Effector memory CD4-positive, alpha-beta T cell (primary cell): ENCODE measurements at regions not wholly inside any gene's neighbourhood (a gene's known extent, or its start where the extent isn't known, plus 50 kb on each side); places are given as distances from the start of the nearest gene placed in this dataset.
"Not testable (repeated sequence)": the region's sequence is repeated elsewhere in the genome, so short reads cannot be mapped to it uniquely, and the experiment has no call there.

Experiments
- DNase-seq, 3 donors: peaks; one replicate each; pipeline ENCODE4 v3.0.0-alpha.2; 2020
- H3K27ac ChIP-seq: 2 replicates; pipeline ENCODE4 v1.7.0; 2013; ENCODE audit warnings: mild to moderate bottlenecking, low read length, moderate library complexity; ENCODE audit not compliant: insufficient read depth, poor library complexity, severe bottlenecking
- H3K27me3 ChIP-seq: replicated peaks from 2 replicates; pipeline ENCODE4 v1.7.0; 2013; ENCODE audit warnings: mild to moderate bottlenecking, low read length; ENCODE audit not compliant: insufficient read depth, control insufficient read depth, poor library complexity, severe bottlenecking
- H3K36me3 ChIP-seq: 2 replicates; pipeline ENCODE4 v1.7.0; 2013; ENCODE audit warnings: mild to moderate bottlenecking, low read length, moderate library complexity; ENCODE audit not compliant: control insufficient read depth, insufficient read depth
- H3K4me1 ChIP-seq: 2 replicates; pipeline ENCODE4 v1.7.0; 2013; ENCODE audit warnings: low read length, mild to moderate bottlenecking; ENCODE audit not compliant: control insufficient read depth, insufficient read depth, poor library complexity, severe bottlenecking
- H3K4me3 ChIP-seq: 2 replicates; pipeline ENCODE4 v1.7.0; 2013; ENCODE audit warnings: low read length, low read depth, mild to moderate bottlenecking; ENCODE audit not compliant: insufficient read depth, poor library complexity, severe bottlenecking
- H3K9me3 ChIP-seq: 2 replicates; pipeline ENCODE4 v1.7.0; 2013; ENCODE audit warnings: mild to moderate bottlenecking, low read length, moderate library complexity; ENCODE audit not compliant: control insufficient read depth

DNA sequence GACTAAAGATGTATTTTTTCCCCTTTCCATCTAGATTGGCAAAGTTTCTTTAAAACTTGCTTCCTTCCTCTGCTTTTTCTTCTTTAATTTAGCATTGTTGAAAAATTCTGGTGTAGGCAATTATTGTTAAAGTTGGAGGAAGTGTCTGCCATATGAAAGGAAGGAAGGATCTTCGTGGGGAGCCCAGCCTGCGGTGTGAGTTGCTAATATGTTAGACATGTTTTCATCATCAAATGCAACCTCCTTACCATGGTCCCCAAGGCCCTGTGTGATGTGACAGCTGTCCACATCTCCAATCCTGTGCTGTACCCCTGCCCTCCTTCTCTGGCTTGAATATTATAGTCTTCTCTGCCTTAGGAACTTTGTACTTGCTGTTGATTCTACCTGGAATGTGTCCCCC lies 81.0 kb upstream of the ZBTB18 start:
- H3K4me1 ChIP-seq: no peaks in the 10 kb centered on the region
- no peaks in the 10 kb centered on the region for H3K9me3 ChIP-seq
- H3K27ac ChIP-seq: no peak overlapping the region
- no peak for DNase-seq
- no peaks in the 10 kb centered on the region for H3K36me3 ChIP-seq
- H3K4me3 ChIP-seq: no peak overlapping the region
- H3K27me3 ChIP-seq: no peaks in the 10 kb centered on the region

DNA sequence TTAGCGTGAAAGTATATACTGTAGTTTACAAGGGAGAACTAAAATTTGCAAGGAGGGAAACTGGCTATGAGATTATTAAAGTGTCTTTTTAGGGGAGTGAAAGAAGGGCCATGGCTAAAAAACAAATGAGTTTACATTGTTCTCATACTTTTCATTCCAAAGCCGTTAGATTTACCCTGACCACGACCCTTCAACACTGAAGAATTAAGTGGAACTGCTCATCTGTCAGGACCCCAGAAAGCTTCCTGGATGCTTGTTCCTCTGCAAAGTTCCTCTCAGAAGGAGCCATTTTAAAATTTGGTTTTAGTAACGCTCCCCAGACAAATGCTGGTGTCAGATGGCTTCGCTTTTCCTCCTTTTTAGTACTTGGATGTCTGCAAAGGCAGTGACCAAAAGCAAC lies 82.7 kb upstream of the ZBTB18 start:
- no peaks in the 10 kb centered on the region for H3K9me3 ChIP-seq
- H3K4me1 ChIP-seq: no peaks in the 10 kb centered on the region
- H3K27me3 ChIP-seq: no peaks in the 10 kb centered on the region
- H3K27ac ChIP-seq: no peak overlapping the region
- no peaks in the 10 kb centered on the region for H3K36me3 ChIP-seq
- no peak for DNase-seq
- H3K4me3 ChIP-seq: no peak overlapping the region

DNA sequence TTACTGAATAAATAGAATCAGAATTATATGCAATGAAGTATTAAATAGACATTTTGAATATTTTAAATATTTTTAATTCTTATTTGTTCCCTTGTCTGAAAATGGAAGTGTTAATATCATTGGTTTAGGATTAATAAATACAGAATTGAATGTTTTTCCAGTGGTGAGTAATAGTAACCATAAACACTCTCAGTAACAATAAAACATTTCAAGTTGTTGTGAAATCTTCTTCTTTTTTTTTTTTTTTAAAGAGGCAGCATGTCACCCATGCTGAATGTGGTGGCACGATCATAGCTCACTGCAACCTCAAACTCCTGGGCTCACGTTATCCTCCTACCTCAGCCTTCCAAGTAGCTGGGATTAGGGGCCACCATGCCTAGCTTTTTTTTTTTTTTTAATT lies 86.2 kb upstream of the ZBTB18 start:
- H3K9me3 ChIP-seq: no peaks in the 10 kb centered on the region
- no peaks in the 10 kb centered on the region for H3K27me3 ChIP-seq
- H3K4me1 ChIP-seq: no peaks in the 10 kb centered on the region
- no peak for DNase-seq
- no peak overlapping the region for H3K4me3 ChIP-seq
- H3K27ac ChIP-seq: no peak overlapping the region
- H3K36me3 ChIP-seq: no peaks in the 10 kb centered on the region

DNA sequence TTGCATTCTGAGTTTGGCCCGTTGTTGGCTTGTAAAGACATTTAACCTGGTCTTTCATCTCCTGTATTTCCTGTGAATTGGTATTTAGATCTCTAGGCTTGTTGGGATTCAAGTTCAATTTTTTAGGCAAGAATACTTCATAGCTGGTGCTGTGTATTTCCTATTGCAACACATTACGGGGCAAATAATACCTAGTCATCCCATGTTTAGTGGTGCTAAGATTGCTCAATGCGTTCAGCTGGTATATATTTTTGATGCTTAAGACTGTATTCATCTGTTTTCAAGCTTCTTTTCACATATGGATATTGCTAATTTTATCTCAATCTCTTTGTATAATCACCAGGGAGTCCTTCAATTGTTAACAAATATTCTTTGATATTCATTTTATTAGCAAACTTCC lies 87.5 kb upstream of the ZBTB18 start:
- no peak overlapping the region for H3K27ac ChIP-seq

DNA sequence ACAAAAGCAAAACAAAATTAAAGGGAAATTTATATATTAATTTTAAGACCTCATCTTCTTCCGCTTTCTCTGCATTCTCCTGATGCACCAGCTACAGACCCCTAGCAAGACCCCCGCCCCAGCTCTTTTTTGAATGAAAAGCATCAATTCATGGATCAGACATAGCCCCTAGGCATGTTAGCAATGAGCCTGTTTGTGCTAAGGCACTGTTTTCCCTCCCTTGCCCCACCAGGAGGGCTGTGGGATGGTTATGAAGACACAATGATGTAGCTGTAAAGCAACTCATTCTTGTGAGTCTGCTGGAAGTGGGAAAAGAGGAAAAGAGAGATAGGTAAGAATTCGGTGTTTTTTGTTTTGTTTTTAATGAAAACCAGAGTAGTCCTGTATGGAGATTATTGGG lies 88.5 kb upstream of the ZBTB18 start:
- no peaks in the 10 kb centered on the region for H3K36me3 ChIP-seq
- no peak overlapping the region for H3K4me3 ChIP-seq
- no peaks in the 10 kb centered on the region for H3K27me3 ChIP-seq
- no peaks in the 10 kb centered on the region for H3K9me3 ChIP-seq
- no peak overlapping the region for H3K27ac ChIP-seq
- no peaks in the 10 kb centered on the region for H3K4me1 ChIP-seq
- no peak for DNase-seq

More for the DNA sequence above, 87.5 kb upstream of the ZBTB18 start:
- DNase-seq: no peak
- Histone ChIP-seq H3K9me3 (no peaks in the 10 kb centered on the region), H3K4me3 (no peak overlapping the region), H3K4me1 (no peaks in the 10 kb centered on the region), H3K27me3 (no peaks in the 10 kb centered on the region), H3K36me3 (no peaks in the 10 kb centered on the region)

DNA sequence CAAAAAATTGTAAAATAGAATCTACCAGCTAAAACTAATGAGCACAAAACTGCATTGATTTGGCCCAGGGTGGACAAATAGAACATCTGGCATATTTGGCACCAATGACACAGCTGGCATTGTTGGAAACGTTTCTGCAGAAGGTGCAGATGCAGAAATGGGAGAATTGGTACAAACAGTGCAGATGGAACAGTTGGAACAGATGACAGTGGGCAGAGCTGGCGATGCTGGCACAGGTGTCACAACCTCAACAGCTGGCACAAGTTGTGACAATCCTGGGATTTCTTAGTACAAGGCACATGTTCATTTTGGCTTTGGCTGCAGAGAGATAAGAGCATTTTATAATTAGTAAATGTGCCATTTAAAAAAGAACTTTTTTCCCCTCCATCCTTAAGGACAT lies 91.1 kb upstream of the ZBTB18 start:
- H3K4me3 ChIP-seq: no peak overlapping the region
- no peaks in the 10 kb centered on the region for H3K4me1 ChIP-seq
- H3K27me3 ChIP-seq: no peaks in the 10 kb centered on the region
- no peaks in the 10 kb centered on the region for H3K9me3 ChIP-seq
- no peak overlapping the region for H3K27ac ChIP-seq
- DNase-seq: no peak
- no peaks in the 10 kb centered on the region for H3K36me3 ChIP-seq

DNA sequence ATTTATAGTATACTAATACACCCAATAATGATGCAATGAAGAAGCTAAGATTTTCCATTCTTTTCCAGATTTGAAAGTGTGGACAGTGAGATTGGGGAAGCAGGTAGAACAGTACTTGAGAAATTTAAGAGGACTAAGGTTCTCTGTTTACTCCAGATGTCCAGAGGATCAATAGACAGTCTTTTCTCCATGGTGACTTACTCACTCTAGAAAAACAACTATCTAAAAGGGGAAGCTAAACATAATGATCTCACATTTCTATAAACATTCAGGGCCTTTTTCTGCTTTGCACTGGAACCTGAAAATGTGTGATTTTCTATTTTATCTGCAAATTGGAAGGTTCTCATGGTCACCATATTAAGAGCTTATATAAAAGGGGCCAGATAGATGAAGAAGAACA lies 93.9 kb upstream of the ZBTB18 start:
- no peak for DNase-seq
- H3K4me3 ChIP-seq: no peak overlapping the region
- H3K9me3 ChIP-seq: no peaks in the 10 kb centered on the region
- no peak overlapping the region for H3K27ac ChIP-seq
- no peaks in the 10 kb centered on the region for H3K36me3 ChIP-seq
- H3K27me3 ChIP-seq: no peaks in the 10 kb centered on the region
- no peaks in the 10 kb centered on the region for H3K4me1 ChIP-seq

DNA sequence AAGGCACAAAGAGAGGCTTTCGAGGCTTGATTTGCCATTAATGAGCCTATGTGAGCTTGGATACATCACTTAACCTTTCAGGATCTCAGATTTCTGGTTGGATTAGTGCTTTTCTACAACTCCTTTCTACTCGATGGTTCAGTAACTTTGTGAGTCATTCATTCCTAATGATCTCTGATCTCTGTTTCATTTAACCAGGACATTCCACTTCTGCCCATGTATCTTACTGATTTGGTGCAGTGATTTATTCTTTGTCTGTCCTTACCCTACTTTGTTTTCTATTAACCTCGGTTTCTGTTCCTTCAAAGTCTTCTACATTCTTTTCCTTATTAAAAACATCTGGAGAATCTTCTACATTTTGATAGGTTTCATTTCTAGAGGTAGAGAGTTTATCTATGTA lies 94.6 kb upstream of the ZBTB18 start:
- H3K4me3 ChIP-seq: no peak overlapping the region
- H3K36me3 ChIP-seq: no peaks in the 10 kb centered on the region
- H3K9me3 ChIP-seq: no peaks in the 10 kb centered on the region
- H3K27me3 ChIP-seq: no peaks in the 10 kb centered on the region
- H3K27ac ChIP-seq: no peak overlapping the region
- no peak for DNase-seq
- no peaks in the 10 kb centered on the region for H3K4me1 ChIP-seq

DNA sequence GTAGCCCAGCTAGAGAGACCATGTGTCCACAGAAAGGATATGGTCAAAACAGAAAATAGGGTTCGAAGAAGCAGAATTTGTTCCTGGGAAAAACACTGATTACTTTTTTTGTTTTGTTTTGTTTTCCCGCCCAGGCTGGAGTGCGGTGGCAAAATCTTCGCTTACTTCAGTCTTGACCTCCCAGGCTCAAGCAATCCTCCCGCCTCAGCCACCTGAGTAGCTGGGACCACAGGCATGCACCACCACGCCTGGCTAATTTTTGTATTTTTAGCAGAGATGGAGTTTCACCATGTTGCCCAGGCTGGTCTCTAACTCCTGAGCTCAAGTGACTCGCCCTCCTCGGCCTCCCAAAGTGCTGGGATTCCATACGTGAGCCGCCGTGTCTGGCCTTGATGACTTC lies 99.9 kb upstream of the ZBTB18 start:
- H3K36me3 ChIP-seq, H3K9me3 ChIP-seq, H3K4me3 ChIP-seq, H3K27ac ChIP-seq, H3K4me1 ChIP-seq, H3K27me3 ChIP-seq, DNase-seq: not testable (repeated sequence)

DNA sequence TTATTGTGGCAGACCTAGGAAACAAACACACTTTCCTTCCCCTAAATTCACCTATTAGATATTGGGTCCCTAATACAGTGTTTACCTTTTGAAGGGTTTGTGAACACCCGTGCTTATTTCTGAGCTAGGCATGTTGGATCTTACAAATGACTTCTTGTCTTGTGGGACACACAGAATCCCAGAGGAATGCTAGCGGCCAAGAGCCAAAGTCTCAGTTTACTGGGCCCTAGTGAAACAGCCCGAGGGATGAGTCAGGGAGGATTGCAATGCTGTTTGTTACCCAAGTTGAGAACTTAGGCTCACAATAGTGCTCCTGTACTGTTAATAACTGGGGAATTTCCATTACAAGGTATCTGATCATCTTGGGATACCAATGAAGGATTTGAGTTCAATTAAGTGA lies 100.1 kb upstream of the AKT3 start:
- Histone ChIP-seq H3K4me1 (no peaks in the 10 kb centered on the region), H3K27me3 (no peaks in the 10 kb centered on the region), H3K27ac (no peak overlapping the region), H3K9me3 (no peaks in the 10 kb centered on the region), H3K4me3 (no peak overlapping the region), H3K36me3 (no peaks in the 10 kb centered on the region)
- no peak for DNase-seq

DNA sequence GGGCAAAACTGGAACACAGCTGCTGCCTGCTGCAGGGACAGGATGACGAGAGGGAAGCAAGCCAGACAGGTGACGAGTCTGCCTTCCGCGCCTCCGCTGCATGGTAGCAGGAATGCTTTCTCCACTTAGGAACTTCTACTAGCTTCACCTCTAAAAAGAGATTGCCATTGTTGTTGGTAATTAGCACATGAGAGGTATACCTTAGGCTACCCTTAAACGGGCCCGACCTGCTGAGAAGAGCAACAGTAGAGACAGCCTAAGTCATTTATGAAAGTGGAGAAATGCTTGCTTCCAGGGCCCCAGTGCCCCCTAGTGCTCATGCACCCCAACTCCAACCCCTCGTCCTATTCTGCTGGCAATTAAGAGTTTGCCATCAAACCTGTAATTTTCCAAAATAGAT lies 96.9 kb upstream of the AKT3 start:
- Histone ChIP-seq H3K9me3 (no peaks in the 10 kb centered on the region), H3K36me3 (no peaks in the 10 kb centered on the region), H3K27ac (no peak overlapping the region), H3K4me1 (no peaks in the 10 kb centered on the region), H3K4me3 (no peak overlapping the region), H3K27me3 (no peaks in the 10 kb centered on the region)
- DNase-seq: peak in 1 of 3 donors; percentile 2
